Muscle of back (tissue), 3 donors: ENCODE measurements at regions not wholly inside any gene's neighbourhood (a gene's known extent, or its start where the extent isn't known, plus 50 kb on each side); places are given as distances from the start of the nearest gene placed in this dataset.

Experiments
- DNase-seq, 3 donors: peaks; one replicate each; pipeline versions ENCODE4 v3.0.0 to v3.0.0-alpha.2; 2013

DNA sequence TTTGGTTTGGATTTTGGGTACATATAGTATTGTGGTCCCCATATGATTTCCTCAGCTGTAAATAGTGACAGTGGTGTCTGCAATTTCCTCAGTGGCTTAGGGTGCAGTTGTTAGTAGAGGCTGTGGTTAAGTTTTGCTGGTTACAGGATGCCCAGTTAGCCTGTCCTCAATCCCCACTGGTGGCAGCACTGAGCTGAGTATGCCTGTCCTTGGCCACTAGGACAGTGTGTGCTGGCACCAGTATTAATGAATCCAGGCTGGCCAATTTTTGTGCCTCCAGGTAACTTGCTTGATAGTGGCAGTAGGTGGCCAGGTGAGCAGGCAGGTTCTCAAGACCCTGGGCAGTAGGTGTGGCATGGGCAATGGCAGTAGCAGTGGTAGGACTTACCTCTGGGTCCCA lies 973.1 kb downstream of the TMEM182 start:
- no peak for DNase-seq

DNA sequence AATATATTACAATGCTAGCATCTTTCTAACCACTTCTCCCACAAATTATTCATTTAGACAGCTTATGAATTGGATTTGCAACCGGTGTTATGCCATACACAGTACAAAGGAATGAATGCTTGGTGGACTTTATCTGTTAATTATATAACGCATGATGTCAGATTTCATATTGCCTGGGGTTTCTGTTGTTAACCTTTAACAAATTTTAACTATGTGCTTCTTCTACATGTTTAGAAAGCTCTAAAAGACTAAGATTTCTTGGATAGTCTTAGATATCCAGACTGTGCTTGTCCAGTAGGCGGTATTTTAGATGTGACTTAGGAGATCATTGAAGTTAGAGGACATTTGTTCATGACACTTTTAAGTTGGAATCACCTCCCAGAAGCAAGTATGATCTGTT lies 976.3 kb downstream of the TMEM182 start:
- no peak for DNase-seq

DNA sequence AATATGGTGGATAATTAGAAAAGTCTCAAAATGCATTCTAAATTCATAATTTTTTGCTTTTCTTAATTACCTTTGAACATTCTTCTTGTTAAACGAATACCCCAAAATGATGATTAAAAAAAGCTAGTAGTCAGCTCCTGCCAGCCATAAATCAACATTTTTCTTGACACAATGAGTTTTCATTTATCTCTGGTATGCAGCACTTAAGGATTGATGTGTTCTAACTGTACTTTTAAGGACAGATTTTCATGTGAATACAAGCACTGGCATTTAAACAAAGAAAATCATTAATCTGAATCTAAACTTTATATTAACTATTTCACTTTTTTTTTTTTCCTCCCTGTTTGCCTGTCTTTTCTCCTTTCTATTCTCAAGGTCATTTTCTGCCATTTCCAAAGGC lies 976.8 kb downstream of the TMEM182 start:
- no peak for DNase-seq

DNA sequence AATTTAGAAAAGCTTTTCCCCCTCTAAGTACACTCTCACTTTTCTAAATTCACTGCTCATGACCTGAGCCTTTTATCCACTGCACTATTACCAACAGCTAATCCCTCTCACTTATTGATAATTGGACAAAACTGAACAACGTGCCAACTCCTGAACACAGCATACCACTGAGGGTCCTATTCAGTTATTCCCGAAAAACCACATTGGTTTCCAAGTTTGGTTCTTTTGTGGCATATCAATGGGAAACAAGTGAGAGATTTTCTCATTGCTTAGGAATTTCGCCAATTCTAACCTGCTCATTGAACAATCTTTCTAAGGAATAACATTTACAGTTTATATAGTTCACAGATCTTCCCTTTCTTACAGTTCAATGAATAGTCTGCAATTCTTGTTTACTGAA lies 977.4 kb downstream of the TMEM182 start:
- no peak for DNase-seq

DNA sequence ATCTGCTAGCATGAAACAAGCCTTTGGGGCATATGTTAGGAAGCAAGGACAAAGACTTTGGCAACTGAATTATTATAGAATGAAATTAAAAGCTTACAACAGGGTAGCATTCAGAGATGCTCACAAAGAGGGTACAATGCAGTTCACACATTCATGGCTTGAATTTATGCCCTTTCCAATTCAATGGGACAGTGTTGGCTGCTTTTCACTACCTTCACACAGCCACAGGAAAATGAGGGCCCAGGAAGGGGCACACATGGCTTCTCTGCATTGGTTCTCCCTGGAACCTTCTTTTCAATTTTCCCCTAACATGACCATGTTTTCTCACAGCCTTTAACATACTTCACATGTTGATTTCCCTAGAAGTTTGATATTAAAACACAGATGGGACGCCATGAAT lies 978.1 kb downstream of the TMEM182 start:
- DNase-seq = no peak

DNA sequence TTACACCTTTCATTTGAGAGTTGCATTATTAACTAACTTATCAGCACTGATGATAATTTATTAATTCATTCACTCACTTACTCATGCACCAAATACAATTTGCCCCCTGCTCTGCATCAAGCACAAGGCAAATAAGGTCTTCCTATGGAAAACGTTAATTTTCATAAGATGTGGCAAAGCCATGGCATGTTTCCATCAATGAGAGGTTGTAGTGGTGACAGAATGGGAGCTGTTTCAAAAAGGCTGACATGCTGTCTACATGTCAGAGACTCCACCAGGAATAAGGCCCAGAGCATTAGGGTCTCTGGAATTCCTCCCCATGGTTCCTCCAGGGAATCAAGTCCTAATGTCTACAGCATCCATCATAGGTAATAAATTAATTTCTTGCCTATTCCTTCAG lies 978.8 kb downstream of the TMEM182 start:
- DNase-seq = no peak

DNA sequence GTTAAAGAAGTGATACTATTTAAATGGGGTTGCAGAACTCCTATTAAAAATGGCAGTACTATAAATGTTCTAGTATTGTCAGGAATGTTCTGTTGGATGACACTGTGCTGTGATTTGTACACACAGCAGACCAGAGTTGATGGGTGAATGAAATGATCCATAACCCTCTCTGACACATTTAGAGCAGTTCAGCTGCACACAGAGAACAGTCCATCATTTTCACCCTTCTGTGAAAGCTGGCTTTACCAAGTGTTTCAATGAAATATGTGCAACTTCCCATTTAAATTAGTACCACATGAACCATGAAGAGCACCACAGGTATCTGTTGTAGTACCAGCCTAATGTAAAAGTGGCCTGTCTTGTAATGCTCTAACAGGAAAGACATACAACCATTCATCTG lies 981.4 kb downstream of the TMEM182 start:
- DNase-seq = no peak

DNA sequence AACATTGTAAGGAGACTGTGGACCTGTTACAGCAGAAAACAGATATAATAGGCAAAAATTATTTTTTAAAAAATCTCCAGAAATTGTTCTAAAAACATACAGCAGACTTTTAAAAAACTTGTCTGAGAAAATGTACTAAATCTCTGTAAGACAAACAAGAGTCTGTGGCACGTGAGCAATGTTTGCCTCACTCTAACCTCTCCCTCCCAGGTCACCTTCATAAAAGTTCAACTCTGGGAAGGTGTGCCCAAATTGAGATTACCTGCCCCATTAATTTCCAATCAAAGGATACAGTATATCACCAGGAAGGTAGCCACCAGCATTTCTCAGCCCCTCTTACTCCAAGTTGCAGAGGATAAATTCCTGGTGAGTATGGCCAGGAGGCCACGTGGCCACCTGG lies 992.7 kb downstream of the TMEM182 start:
- DNase-seq = no peak

DNA sequence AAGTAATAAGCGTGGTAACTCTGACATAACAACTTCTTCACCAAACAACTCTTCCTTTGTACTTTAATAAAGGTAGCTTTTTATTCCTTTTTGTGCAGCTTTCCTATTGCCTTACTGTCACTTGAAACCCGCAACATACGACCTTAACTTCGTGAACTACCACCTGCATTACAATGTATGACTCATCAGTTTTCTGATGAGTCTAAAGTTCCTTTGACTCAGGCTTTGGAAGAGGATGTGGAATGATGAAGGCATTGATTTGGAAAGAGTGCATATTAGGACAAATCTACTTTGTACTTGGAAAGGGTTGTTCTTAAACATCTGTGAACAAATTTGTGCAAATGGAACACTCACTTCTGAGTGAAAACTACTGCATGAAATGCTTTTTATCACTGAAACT lies 1012.1 kb downstream of the TMEM182 start:
- no peak for DNase-seq

DNA sequence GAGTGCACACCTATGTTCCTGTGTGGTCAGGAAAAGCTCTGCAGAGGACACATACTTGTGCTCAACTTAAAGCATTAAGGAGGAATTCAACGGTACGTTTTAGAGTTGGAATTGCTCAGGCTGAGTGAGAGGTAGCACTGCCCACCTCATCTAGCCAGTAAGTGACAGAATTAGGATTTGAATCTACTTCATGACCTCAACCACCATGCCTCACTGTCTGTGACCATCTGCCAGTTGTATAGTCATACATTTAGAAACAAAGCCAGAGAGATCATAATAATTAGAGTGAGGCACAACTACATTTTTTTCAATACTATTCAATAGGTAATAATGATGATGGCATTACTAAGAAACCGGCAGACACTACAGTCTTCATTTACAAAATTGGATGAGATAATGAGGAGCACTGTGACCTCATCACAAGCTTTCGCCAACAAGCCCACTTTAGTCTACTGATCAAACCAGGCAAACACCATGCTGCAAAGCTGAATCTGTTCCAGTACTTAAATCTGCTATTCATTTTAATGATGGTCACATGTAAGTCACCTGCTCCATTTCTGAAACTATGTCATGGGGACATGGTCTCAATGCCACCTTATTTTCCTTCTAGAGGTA lies 1018.4 kb downstream of the TMEM182 start:
- no peak for DNase-seq

DNA sequence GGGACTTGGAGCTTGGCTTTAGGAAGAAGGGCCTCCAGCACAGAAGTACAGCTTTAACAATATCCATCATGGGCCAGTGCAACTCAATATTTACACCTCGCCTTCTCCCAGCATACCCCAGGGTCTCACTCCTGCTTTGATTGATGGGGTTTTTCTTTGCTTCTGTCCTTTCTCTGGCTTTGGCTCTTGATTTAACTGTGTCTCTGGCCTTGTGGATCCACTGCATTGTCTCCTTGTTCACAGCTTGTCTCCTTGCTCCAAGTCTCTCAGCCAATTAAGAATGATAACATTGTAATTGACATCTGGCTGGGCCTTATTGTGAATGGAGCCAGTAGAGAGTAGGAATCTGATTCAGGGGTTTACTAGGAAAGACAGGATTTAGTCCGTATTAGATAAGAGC lies 1019.5 kb downstream of the TMEM182 start:
- no peak for DNase-seq

DNA sequence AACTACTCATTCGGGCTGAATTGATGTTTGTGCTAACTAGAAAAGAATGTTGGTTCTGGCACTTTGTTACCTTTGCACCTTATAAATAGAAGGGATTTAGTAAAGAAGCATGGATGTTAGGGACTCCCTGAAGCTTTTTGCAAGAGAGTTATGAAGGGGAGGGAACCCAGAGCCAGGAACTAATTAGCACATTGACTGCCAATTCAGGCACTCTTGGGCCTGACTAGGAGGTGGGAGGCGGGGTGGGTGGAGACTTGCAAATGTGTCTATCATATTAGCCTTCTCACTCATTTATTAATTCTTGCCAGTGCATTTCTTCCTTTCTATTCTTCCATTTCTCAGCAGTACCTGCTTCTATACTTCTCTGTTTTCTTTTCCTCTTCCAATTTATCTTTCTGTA lies 1022.4 kb downstream of the TMEM182 start:
- no peak for DNase-seq

DNA sequence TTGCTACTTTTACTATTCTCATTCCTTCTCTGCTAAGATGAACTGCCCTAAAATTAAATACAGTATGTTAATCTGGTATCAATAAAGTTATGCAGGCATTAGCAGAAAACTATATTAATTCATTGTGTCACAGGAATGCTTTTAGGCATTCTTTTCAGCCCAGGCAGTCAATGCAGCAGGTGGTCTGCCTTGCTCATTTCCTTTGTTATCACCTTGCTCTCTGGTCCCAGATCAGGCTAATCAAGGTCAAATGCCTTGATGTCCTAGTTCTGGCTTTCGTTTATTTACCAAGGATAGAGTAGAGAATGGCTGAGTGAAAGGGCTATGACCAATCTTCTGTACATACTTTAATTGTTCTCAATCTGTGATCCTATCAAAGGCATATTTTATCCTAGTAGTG lies 1023.6 kb downstream of the TMEM182 start:
- no peak for DNase-seq

DNA sequence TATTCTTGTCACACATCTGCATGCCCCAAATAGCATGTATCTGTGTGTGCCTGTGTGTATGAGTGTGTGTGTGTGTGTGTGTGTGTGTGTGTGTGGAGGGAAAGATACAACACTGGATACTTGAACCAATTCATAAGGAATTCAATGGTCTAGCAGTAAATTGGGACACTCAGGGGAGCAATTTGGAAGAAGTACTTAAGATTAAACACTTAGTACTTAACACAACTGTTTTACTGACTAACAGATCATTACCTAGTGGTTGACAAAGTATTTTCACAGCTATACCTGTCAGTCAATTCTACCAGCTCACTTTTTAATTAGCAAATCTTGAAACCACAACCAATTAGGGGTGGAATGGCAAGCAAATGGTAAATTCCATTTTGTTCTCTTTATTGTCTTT lies 1024.1 kb downstream of the TMEM182 start:
- DNase-seq = no peak

DNA sequence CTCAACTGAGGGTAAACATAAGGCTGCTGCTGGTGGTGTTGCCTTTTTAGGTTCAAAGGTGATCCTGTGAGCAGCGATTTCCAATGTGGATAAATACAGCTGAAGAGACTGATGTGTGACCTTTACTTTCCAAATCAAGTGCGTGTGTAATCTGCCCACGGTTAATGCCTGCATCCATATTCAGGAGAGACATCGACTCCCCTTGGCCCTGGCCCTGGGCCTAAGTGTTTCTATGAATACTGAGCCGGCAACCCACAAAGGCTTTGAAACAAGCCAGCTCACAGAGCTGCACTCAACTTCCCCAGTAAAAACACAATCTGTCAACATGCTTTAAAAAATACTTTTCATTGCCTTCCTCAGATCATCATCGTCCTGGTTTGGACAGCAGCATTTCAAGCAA lies 1026.6 kb downstream of the TMEM182 start:
- DNase-seq = no peak

DNA sequence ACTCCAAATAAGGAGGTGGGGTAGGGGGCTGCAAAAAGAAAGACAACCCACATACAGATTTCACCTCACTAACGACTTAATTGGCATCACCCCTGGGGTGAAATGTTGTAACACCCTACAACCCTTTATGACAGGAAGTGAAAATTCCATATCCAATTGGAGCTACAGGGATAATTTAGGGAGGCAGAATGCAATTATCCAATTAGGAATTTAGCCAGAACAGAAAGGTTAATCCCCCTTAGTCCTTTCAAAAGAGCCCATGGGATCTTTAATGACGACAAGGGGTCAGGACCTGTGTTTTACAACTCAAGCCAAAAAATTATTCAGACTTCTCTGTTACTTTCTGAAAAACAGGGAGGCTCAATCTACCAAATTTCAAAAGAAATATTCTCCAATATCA lies 1027.1 kb downstream of the TMEM182 start:
- DNase-seq = no peak

DNA sequence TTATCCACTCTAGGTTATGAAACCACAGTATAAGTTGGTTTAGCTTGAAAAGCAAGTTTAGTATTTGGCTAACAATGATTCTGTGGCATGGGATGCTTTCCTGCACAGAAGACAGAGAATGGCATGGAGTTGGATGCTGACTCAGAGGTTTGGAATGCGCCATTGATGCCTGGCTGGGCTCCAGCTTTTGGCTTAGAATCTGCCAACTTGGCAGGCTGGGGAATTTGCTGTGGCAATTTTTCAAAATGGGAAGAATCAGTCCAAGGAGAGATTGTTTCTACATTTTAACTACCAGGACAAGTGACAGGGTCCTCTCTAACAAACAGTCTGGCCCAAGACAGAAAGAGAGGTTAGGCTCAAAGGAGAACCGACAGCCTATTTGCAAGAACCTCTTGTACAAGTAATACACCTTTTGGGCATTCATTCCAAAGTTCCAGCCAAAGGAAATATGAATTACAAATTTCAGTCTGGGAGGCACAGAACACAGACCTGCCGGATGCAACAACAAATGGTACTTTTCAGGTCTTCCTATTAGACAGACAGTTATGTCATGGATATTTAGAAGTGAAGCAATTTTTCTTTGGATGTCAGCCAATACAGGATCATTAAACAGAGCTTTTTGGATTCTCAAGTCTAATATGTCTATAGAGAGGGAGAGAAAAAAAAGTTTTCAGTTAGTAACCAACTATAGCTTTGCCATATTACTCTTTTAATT lies 1027.7 kb downstream of the TMEM182 start:
- peak; percentile 26 to 52 (median 34) for DNase-seq

DNA sequence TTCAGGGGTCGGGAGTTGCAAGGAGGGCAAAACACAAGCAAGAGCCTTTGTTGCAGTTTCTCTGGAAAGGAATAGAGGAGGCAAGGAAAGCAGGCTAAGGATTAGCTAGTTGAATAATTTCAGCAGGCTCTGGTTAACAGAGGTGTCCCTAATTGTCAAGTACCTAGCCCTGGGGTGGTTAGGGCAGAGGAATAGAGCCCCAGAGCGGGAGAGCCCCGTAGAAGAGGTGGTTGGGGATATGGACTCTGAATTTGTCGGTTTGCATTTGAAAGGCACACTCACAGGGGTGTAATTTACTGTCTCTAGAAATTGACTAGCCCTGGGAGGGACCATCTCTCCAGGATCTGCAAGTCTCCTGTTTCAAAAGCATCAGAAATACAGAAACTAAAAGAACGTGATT lies 1030.2 kb downstream of the TMEM182 start:
- DNase-seq = no peak

DNA sequence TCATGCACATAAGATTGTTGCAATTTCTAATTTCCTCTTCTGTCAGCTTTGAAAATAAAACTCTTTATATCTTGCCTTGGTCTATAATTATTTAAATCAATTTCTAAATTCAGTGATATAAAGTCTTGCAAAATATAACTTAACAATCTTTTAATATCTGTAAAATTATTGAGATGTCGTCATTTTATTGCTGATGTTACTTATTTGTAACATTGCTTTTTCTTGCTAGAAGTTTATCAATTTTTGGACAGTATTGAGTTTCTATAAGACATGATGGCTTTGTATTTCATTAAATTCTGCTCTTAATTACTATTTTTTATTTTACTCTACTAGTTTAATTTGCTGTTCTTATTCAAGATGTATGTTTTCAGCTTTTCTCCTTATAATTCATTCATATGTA lies 1036.5 kb downstream of the TMEM182 start:
- DNase-seq = no peak

DNA sequence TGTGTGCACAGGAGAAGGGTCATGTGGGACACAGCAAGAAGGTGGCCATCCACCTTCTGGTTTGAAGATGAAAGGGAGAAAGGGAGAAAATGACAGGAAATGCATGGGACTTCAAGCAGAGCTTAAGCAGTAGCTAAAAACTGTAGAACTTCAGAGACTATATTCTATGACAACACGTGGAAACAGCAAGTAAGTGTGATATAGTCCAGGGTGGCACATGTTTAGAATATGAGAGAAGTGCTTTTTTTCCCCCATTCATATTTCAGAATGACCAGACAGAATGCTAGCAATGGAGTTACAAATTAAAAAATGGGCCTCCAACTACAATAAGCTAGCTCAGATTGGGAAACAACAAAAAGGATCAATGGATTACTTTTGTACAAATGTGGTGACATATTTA lies 1042.2 kb downstream of the TMEM182 start:
- no peak for DNase-seq

DNA sequence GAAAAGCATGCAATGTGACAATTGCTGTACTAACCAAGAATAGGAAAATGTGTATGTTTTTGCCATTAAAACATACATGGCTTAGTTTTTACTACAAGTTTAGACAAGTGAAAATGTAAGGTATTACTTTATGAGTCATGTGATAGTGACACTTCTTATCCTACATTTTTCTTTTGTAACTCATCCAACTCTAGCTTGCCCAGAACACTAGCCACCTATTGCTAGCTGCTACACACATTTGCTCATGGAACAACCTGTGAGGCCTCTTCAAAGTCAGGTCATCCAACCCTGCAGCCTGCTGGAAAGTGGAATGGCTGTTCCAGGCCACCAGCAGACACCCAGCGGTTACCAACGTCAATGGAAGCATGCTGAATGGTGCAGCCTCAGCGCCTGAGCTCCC lies 1043.9 kb downstream of the TMEM182 start:
- DNase-seq = no peak

DNA sequence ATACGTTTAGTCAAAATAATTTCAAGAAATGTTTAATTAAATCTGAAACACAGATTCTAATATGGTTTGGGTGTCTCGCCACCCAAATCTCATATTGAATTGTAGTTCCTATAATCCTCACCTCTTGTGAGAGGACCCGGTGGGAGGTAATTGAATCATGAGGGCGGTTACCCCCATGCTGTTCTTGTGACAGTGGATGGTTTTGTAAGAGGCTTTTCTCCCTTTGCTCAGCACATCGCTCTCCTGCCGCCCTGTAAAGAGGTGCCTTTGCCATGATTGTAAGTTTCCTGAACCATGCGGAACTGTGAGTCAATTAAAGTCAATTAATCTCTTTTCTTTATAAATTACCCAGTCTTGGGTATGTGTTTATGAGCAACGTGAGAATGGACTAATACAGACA lies 1045.1 kb upstream of the POU3F3 start:
- no peak for DNase-seq

DNA sequence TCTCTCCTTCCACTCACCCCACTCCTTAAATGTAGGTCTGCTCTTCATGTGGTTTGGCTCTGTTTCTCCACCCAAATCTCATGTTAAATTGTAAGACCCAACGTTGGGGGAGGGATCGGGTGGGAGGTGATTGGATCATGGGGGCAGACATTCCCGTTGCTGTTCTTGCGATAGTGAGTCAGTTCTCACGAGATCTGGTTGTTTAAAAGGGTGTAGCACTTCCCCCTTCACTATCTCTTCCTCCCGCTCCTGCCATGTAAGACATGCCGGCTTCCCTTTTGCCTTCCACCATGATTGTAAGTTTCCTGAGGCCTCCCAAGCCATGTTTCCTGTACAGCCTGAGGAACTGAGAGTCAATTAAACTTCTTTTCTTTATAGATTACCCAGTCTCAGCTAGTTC lies 1044.5 kb upstream of the POU3F3 start:
- peak in 1 of 3 donors; percentile 1 for DNase-seq

DNA sequence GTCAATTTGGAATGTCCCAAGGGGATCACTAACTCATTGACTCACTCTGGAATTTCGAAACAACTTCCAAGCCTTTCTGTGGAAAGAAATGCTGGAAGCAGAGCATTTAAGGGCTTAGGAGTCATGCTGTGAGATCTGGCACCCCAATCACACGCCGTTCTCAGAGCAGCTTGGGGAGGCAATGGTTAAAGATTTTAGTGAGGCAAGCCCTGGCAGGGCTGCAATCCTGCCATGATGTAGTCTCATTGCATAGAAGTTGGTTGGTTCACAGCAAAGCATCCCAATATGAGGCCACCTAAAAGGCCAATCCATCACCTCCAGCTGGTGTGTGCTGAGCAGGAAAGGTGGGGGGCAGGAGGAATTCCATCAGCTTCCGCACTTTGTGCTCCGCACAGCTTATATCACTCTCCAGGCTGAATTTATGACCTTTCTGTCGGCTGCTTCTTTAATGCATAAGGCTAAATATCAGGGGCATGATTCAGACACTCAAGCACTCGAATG lies 1043.9 kb upstream of the POU3F3 start:
- peak in 1 of 3 donors; percentile 74 for DNase-seq
